ENCODE measurements at regions not wholly inside any gene's neighbourhood (a gene's known extent, or its start where the extent isn't known, plus 50 kb on each side); places are given as distances from the start of the nearest gene placed in this dataset.
"Not testable (repeated sequence)": the region's sequence is repeated elsewhere in the genome, so short reads cannot be mapped to it uniquely, and the experiment has no call there.

GRCh38 chr5:124913329-124913653 lies 166.9 kb upstream of the ZNF608 start:
- no peaks in the 10 kb centered on the region for H3K9me3 ChIP-seq (ENCODE audit: control insufficient read depth in 4 of 4, low read length in 3 of 4)
- 87% methylated on average over 2 of the region's 2 CpGs for WGBS
- TF ChIP-seq GABPA (IDR thresholded peaks at IDR 0.05 in 1 of 2, conservative IDR thresholded peaks at IDR 0.05 in 1 of 2) (no peak), HNF4G (IDR thresholded peaks at IDR 0.05) (no peak), TAF1 (conservative IDR thresholded peaks at IDR 0.05) (no peak), HNF4A (conservative IDR thresholded peaks at IDR 0.05) (no peak), ATF3 (IDR thresholded peaks at IDR 0.05) (no peak), RXRA (IDR thresholded peaks at IDR 0.05) (no peak), JUND (IDR thresholded peaks at IDR 0.05) (no peak), YY1 (IDR thresholded peaks at IDR 0.05) (no peak), ZBTB33 (IDR thresholded peaks at IDR 0.05) (no peak), SP1 (IDR thresholded peaks at IDR 0.05) (no peak), CTCF (IDR thresholded peaks at IDR 0.05; ENCODE audit: low read depth, low read length, missing input control) (no peak), REST (IDR thresholded peaks at IDR 0.05) (no peak), FOXA1 (IDR thresholded peaks at IDR 0.05) (no peak)

GRCh38 chr5:124916313-124916712 lies 169.9 kb upstream of the ZNF608 start:
- WGBS = 61% methylated on average over 5 of the region's 5 CpGs
- not testable (repeated sequence) for H3K27me3 ChIP-seq (ENCODE audit: control insufficient read depth in 4 of 4, insufficient read depth in 4 of 4, low read length in 3 of 4); DNase-seq (ENCODE audit: low spot score)

More at GRCh38 chr5:124913329-124913653, 166.9 kb upstream of the ZNF608 start:
- H3K27me3 ChIP-seq (ENCODE audit: control insufficient read depth in 4 of 4, insufficient read depth in 4 of 4, low read length in 3 of 4) = no peaks in the 10 kb centered on the region
- no peak overlapping the region for H3K9ac ChIP-seq (ENCODE audit: low read depth in 1 of 2, low read length in 2 of 2)
- peaks cover 2 to 23% (median 11%) of the 10 kb centered on the region in 4 donors for H3K4me1 ChIP-seq (ENCODE audit: control insufficient read depth in 4 of 4, insufficient read depth in 4 of 4, low read length in 3 of 4)
- H3K36me3 ChIP-seq (ENCODE audit: control insufficient read depth in 4 of 4, insufficient read depth in 3 of 4, low read depth in 1 of 4, low read length in 3 of 4) = no peaks in the 10 kb centered on the region
- H3K27ac ChIP-seq (ENCODE audit: low read depth in 1 of 2, low read length in 2 of 2) = no peak overlapping the region
- DNase-seq (ENCODE audit: low spot score) = no peak
- no peak overlapping the region for H3K4me3 ChIP-seq (ENCODE audit: low read depth in 1 of 3, low read length in 3 of 3)

More at GRCh38 chr5:124916313-124916712, 169.9 kb upstream of the ZNF608 start:
- not testable (repeated sequence) for H3K4me3 ChIP-seq (ENCODE audit: low read depth in 1 of 3, low read length in 3 of 3); H3K36me3 ChIP-seq (ENCODE audit: control insufficient read depth in 4 of 4, insufficient read depth in 3 of 4, low read depth in 1 of 4, low read length in 3 of 4); H3K4me1 ChIP-seq (ENCODE audit: control insufficient read depth in 4 of 4, insufficient read depth in 4 of 4, low read length in 3 of 4); H3K27ac ChIP-seq (ENCODE audit: low read depth in 1 of 2, low read length in 2 of 2); H3K9me3 ChIP-seq (ENCODE audit: control insufficient read depth in 4 of 4, low read length in 3 of 4); H3K9ac ChIP-seq (ENCODE audit: low read depth in 1 of 2, low read length in 2 of 2)

Measured in liver (tissue), 8 donors.